K562 (cell line): ENCODE measurements at regions not wholly inside any gene's neighbourhood (a gene's known extent, or its start where the extent isn't known, plus 50 kb on each side); places are given as distances from the start of the nearest gene placed in this dataset.

ENCODE experiments used
- ATAC-seq: fragments of 200-7000 bp; cut with Tn5 transposase; 3 replicates; pipeline ENCODE4 v1.9.1; 2020; ENCODE audit warnings: moderate library complexity
- BruUV-seq: library from RNA; stranded (reverse); fragments of 400-500 nt; replicated peaks from 2 replicates; lab custom pipeline; 2021; lab: Mats Ljungman, UMichigan
- CTCF ChIA-PET: fragments of 300-600 bp; formaldehyde crosslinking; extraction: SDS; loops from one replicate; lab custom pipeline; 2021; ENCODE audit warnings: low intra/inter-chr PET ratio; lab: Yijun Ruan, JAX
- POLR2A ChIA-PET: fragments of 300-600, 350-650 bp; sonication (Branson Sonifier 250); formaldehyde crosslinking; extraction: SDS; loops from one replicate; lab custom pipeline; 2021; ENCODE audit warnings: antibody characterized with exemption, inconsistent platforms; lab: Yijun Ruan, JAX
- DNase-seq, 4 experiments: peaks; one replicate each; pipeline versions ENCODE4 v3.0.0 to v3.0.0-alpha.2; 2011 to 2018; ENCODE audit warnings: low spot score in 3 of 4, mixed read lengths in 3 of 4; ENCODE audit errors: extremely low read depth in 1 of 4
- FAIRE-seq: peaks from 2 replicates; lab custom pipeline; 2011; peaks lifted over from hg19 to GRCh38; lab: Jason Lieb, UNC
- H2AFZ ChIP-seq: 2 replicates; pipeline ENCODE4 v1.6.0; 2011; ENCODE audit warnings: low read depth, low read length, control low read depth, inconsistent platforms
- H3K27ac ChIP-seq: fragments of 200-600 bp; 3 replicates; pipeline ENCODE4 v1.8.0; 2011; ENCODE audit warnings: low read depth, mild to moderate bottlenecking, control low read depth, inconsistent platforms, low read length, moderate library complexity, mixed read lengths; ENCODE audit errors: extremely low read depth
- H3K27me3 ChIP-seq, 2 experiments: fragments of 300-600 bp in 1 of 2; 2 replicates in 1 of 2; 3 replicates in 1 of 2; pipeline versions ENCODE4 v1.6.0 to v1.8.0; 2011; ENCODE audit warnings: inconsistent platforms in 2 of 2, low read length in 2 of 2, mild to moderate bottlenecking in 1 of 2, mixed read lengths in 1 of 2, moderate library complexity in 1 of 2; ENCODE audit not compliant: control insufficient read depth in 2 of 2, insufficient read depth in 2 of 2
- H3K36me3 ChIP-seq: fragments of 300-600 bp; 3 replicates; pipeline ENCODE4 v1.8.0; 2011; ENCODE audit warnings: mild to moderate bottlenecking, low read length, inconsistent platforms; ENCODE audit not compliant: control insufficient read depth, insufficient read depth
- H3K4me1 ChIP-seq, 2 experiments: fragments of 200-600 bp in 1 of 2; replicated peaks in 1 of 2; 2 replicates in 1 of 2; 3 replicates in 1 of 2; pipeline versions ENCODE4 v1.5.1 to v1.8.0; 2011; ENCODE audit warnings: inconsistent platforms in 2 of 2, low read length in 2 of 2, mild to moderate bottlenecking in 1 of 2, mixed read lengths in 1 of 2, moderate library complexity in 1 of 2; ENCODE audit not compliant: control insufficient read depth in 2 of 2, insufficient read depth in 2 of 2
- H3K4me2 ChIP-seq: 2 replicates; pipeline ENCODE4 v1.6.1; 2011; ENCODE audit warnings: low read length, control low read depth, inconsistent platforms, mixed read lengths; ENCODE audit not compliant: insufficient read depth
- H3K4me3 ChIP-seq: fragments of 200-600 bp; sonication (generic), shearing (Covaris generic); 2 replicates; pipeline ENCODE4 v1.5.1; 2016; ENCODE audit warnings: control low read depth, inconsistent platforms
- H3K79me2 ChIP-seq: fragments of 200-600 bp; 3 replicates; pipeline ENCODE4 v1.8.0; 2011; ENCODE audit warnings: low read length, inconsistent platforms; ENCODE audit not compliant: control insufficient read depth, insufficient read depth
- H3K9ac ChIP-seq, 2 experiments: 2 replicates each; pipeline versions ENCODE4 v1.6.0 to v1.6.1; 2011; ENCODE audit warnings: low read depth in 2 of 2, low read length in 2 of 2, control low read depth in 1 of 2, inconsistent platforms in 1 of 2, mild to moderate bottlenecking in 1 of 2, mixed read lengths in 1 of 2; ENCODE audit not compliant: insufficient read depth in 1 of 2
- H3K9me1 ChIP-seq: one replicate; pipeline ENCODE4 v1.6.0; 2011; ENCODE audit warnings: inconsistent platforms, mild to moderate bottlenecking, low read length, moderate library complexity; ENCODE audit not compliant: control insufficient read depth, insufficient read depth
- H3K9me3 ChIP-seq: replicated peaks from 2 replicates; pipeline ENCODE4 v1.5.1; 2011; ENCODE audit warnings: low read depth, low read length, inconsistent platforms; ENCODE audit not compliant: control insufficient read depth, insufficient read depth
- H4K20me1 ChIP-seq: replicated peaks from 2 replicates; pipeline ENCODE4 v1.6.1; 2011; ENCODE audit warnings: low read length, inconsistent platforms, mixed read lengths; ENCODE audit not compliant: control insufficient read depth, insufficient read depth
- ADNP ChIP-seq: fragments of 200-800 bp; sonication (Bioruptor generic); IDR thresholded peaks from 2 replicates; pipeline ENCODE4 v1.6.1; 2016; ENCODE audit warnings: missing genetic modification characterization, missing compliant biosample characterization
- MTF1 ChIP-seq: fragments of 250-450 bp; sonication (Bioruptor Pico); IDR thresholded peaks from 2 replicates; pipeline ENCODE4 v1.9.0; 2021; ENCODE audit warnings: moderate library complexity, mild to moderate bottlenecking, inconsistent platforms, borderline replicate concordance
- ZNF232 ChIP-seq: sonication (generic); formaldehyde crosslinking; IDR thresholded peaks from 2 replicates; pipeline ENCODE4 v1.8.0; 2022; ENCODE audit warnings: mild to moderate bottlenecking, missing genetic modification reagents
- ZNF347 ChIP-seq: fragments of 450-650 bp; formaldehyde crosslinking; IDR thresholded peaks from 2 replicates; pipeline ENCODE4 v1.4.0; 2020; ENCODE audit warnings: low read depth, mild to moderate bottlenecking, moderate library complexity
- WGBS: fragments of 100-300 bp; shearing (Covaris generic); methylation state at CpG from one replicate; pipeline ENCODE4 v1.1.6; 2016; ENCODE audit warnings: low coverage, mixed read lengths; ENCODE audit not compliant: insufficient coverage; ENCODE audit errors: missing lambda C conversion rate; 5-methylcytosine and 5-hydroxymethylcytosine counted together
- in situ Hi-C: fragments of 300-500 bp; cut with MboI; formaldehyde crosslinking; loops from 4 replicates; pipeline ENCODE4 v1.15.0; 2018; ENCODE audit warnings: inconsistent platforms, mixed read lengths
- intact Hi-C: fragments of 100-400 bp; cut with micrococcal nuclease; formaldehyde crosslinking; loops from 2 replicates; pipeline ENCODE4 v1.14.2; 2022
- TF ChIP-seq, protein P1 (sequence below): fragments of 150-350 bp; IDR thresholded peaks from 2 replicates; pipeline ENCODE4 v1.6.1; 2014; ENCODE audit warnings: low read depth, mild to moderate bottlenecking, low read length, borderline replicate concordance

DNA sequence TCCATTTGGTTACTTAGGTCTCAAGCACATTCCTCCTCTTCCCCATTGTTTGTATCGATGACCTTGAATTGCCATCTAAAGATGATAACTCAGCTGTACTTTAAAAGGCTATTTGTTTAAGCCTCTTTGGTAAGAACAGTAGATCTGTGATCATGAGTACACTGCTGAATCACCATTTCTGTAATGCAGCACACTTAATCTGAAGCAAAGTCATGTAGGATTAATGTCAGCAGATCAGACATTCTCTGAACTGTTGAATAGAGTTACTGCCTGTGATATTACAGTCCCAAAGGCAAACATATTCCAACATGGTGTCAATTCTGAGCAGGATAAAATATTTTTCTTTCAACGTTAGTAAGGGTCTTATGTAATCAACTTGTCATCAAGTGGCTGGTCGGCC, 631.6 kb downstream of the TECRL start:
- 0% methylated on average over 3 of the region's 3 CpGs for WGBS
- no TSS peak for BruUV-seq
- DNase-seq (no peak), ATAC-seq (no peak), FAIRE-seq (no peak)
- Histone ChIP-seq H3K27ac (no peak overlapping the region), H4K20me1 (no peaks in the 10 kb centered on the region), H3K4me3 (no peak overlapping the region), H3K27me3 (no peaks in the 10 kb centered on the region), H3K9ac (no peak overlapping the region), H3K4me2 (no peak overlapping the region), H3K9me3 (no peaks in the 10 kb centered on the region), H3K36me3 (no peaks in the 10 kb centered on the region)
- POLR2A ChIA-PET, result no interaction called here
- TF ChIP-seq MTF1 (CRISPR knock-in tag), result no peak
- TF ChIP-seq, protein P1, sequence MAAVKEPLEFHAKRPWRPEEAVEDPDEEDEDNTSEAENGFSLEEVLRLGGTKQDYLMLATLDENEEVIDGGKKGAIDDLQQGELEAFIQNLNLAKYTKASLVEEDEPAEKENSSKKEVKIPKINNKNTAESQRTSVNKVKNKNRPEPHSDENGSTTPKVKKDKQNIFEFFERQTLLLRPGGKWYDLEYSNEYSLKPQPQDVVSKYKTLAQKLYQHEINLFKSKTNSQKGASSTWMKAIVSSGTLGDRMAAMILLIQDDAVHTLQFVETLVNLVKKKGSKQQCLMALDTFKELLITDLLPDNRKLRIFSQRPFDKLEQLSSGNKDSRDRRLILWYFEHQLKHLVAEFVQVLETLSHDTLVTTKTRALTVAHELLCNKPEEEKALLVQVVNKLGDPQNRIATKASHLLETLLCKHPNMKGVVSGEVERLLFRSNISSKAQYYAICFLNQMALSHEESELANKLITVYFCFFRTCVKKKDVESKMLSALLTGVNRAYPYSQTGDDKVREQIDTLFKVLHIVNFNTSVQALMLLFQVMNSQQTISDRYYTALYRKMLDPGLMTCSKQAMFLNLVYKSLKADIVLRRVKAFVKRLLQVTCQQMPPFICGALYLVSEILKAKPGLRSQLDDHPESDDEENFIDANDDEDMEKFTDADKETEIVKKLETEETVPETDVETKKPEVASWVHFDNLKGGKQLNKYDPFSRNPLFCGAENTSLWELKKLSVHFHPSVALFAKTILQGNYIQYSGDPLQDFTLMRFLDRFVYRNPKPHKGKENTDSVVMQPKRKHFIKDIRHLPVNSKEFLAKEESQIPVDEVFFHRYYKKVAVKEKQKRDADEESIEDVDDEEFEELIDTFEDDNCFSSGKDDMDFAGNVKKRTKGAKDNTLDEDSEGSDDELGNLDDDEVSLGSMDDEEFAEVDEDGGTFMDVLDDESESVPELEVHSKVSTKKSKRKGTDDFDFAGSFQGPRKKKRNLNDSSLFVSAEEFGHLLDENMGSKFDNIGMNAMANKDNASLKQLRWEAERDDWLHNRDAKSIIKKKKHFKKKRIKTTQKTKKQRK, result no peak
- TF ChIP-seq ADNP (tag), result no peak
- TF ChIP-seq ZNF347 (CRISPR knock-in tag), result no peak
- TF ChIP-seq ZNF232 (CRISPR knock-in tag), result no peak
- TF ChIP-seq, all 486 proteins: peak for 0
- no peaks in the 10 kb centered on the region for H3K4me1 ChIP-seq
- no peaks in the 10 kb centered on the region for H3K79me2 ChIP-seq
- intact Hi-C loops, result no loop called here
- CTCF ChIA-PET, result no interaction called here
- no peaks in the 10 kb centered on the region for H3K9me1 ChIP-seq
- in situ Hi-C loops, result loop anchor here (25.0 kb wide), 1 partner anchor 515 kb away; no protein-coding TSS in a partner anchor
- no peak overlapping the region for H2AFZ ChIP-seq
